B cell (primary cell): ENCODE measurements at regions not wholly inside any gene's neighbourhood (a gene's known extent, or its start where the extent isn't known, plus 50 kb on each side); places are given as distances from the start of the nearest gene placed in this dataset.

Experiments used
- EZH2 ChIP-seq: IDR thresholded peaks from 2 replicates; pipeline ENCODE4 v1.6.1; 2012; ENCODE audit warnings: borderline replicate concordance, low read depth, mild to moderate bottlenecking, moderate library complexity, low read length; ENCODE audit not compliant: insufficient read depth, poor library complexity, severe bottlenecking
- TF ChIP-seq, protein P1 (sequence below): fragments of 200-600 bp; IDR thresholded peaks from one replicate; pipeline ENCODE4 v1.8.0; 2022; ENCODE audit warnings: antibody characterized with exemption, mild to moderate bottlenecking

DNA sequence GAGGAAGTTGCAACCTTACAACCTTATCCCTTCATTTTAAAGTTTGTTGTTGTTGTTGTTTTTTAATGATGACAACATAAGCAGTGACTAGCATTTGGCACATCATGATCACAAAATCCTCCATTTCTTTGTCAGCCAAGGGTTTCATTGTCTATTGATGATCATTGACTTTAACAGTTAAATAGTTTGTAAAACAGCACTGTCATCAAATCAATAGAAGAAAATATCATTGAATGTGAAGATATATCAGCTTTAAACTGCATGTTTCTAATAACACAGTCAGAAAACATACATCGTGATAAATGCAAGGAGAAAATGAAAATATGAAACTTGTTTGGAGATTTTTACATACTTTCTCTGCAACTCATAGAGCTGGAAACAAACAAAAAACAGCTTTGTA, 922.3 kb upstream of the LRFN5 start:
- TF ChIP-seq, protein P1, sequence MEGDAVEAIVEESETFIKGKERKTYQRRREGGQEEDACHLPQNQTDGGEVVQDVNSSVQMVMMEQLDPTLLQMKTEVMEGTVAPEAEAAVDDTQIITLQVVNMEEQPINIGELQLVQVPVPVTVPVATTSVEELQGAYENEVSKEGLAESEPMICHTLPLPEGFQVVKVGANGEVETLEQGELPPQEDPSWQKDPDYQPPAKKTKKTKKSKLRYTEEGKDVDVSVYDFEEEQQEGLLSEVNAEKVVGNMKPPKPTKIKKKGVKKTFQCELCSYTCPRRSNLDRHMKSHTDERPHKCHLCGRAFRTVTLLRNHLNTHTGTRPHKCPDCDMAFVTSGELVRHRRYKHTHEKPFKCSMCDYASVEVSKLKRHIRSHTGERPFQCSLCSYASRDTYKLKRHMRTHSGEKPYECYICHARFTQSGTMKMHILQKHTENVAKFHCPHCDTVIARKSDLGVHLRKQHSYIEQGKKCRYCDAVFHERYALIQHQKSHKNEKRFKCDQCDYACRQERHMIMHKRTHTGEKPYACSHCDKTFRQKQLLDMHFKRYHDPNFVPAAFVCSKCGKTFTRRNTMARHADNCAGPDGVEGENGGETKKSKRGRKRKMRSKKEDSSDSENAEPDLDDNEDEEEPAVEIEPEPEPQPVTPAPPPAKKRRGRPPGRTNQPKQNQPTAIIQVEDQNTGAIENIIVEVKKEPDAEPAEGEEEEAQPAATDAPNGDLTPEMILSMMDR, result no peak
- no peak for TF ChIP-seq EZH2
